Bronchial epithelial cell (primary cell): ENCODE measurements at regions not wholly inside any gene's neighbourhood (a gene's known extent, or its start where the extent isn't known, plus 50 kb on each side); places are given as distances from the start of the nearest gene placed in this dataset.

ENCODE experiments used
- DNase-seq: peaks from one replicate; pipeline ENCODE4 v3.0.0-alpha.2; 2010; ENCODE audit warnings: low read depth
- FAIRE-seq: peaks from 2 replicates; lab custom pipeline; 2011; peaks lifted over from hg19 to GRCh38; lab: Jason Lieb, UNC
- H3K27me3 ChIP-seq: 2 replicates; pipeline ENCODE4 v1.5.1; 2011; ENCODE audit warnings: low read length; ENCODE audit not compliant: control insufficient read depth, insufficient read depth
- H3K36me3 ChIP-seq: 2 replicates; pipeline ENCODE4 v1.5.1; 2011; ENCODE audit warnings: low read length; ENCODE audit not compliant: control insufficient read depth, insufficient read depth
- H3K4me3 ChIP-seq: 2 replicates; pipeline ENCODE4 v1.5.1; 2011; ENCODE audit warnings: mild to moderate bottlenecking, low read depth, low read length, control low read depth
- CTCF ChIP-seq: IDR thresholded peaks from 2 replicates; pipeline ENCODE4 v1.5.1; 2011; ENCODE audit warnings: mild to moderate bottlenecking, moderate library complexity, low read length, control low read depth, inconsistent platforms; ENCODE audit not compliant: insufficient read depth, severe bottlenecking

GRCh38 chr1:222421380-222421779, 126.5 kb downstream of the HHIPL2 start:
- Histone ChIP-seq H3K36me3 (no peaks in the 10 kb centered on the region), H3K4me3 (no peak overlapping the region), H3K27me3 (peaks cover 1% of the 10 kb centered on the region)
- no peak for DNase-seq
- TF ChIP-seq CTCF = no peak
- FAIRE-seq = no peak

DNA sequence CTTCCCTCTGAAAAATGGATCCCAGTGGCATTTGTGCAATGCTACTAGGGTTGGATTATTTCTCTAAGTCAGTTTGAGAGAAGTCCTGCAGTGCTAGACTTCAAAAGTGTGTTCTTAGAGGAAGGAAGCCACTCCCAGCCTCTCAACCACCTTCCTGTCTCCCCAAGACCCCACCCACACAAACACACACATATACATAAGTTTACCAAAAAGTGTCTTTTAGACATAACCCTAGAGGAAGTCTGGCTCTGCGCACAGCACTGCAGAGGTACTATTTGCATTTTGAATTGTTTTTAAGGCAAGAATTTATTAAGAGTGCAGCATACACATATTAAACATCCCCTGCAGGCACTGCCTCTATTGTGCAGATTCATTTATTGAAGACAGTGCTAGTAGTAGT, 127.3 kb downstream of the HHIPL2 start:
- H3K4me3 ChIP-seq = no peak overlapping the region
- FAIRE-seq = no peak

DNA sequence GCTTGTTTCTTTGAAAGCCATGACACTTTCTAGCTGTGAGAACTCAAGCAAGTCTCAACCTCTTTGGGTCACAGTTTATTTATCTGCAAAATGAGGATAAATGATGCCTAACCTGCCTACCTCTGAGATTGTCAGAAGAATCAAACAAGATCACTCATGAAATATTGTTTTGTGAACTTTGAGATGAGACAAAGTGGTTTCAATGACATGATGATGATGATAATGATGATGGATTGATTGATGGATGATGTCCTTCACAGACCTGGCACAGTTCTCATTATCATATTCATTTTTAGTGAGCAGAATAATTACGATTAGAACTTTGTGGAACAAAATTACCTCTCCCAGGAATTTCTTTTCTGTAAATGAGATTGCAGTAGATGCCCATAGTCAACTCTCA, 129.2 kb downstream of the HHIPL2 start:
- Histone ChIP-seq H3K4me3 (no peak overlapping the region), H3K27me3 (no peaks in the 10 kb centered on the region), H3K36me3 (no peaks in the 10 kb centered on the region)
- no peak for TF ChIP-seq CTCF
- FAIRE-seq = peak; percentile 86
- DNase-seq = no peak

More for the DNA sequence above, 127.3 kb downstream of the HHIPL2 start:
- Histone ChIP-seq H3K36me3 (no peaks in the 10 kb centered on the region), H3K27me3 (peaks cover 1% of the 10 kb centered on the region)
- DNase-seq = no peak
- no peak for TF ChIP-seq CTCF

GRCh38 chr1:222417264-222417663, 130.6 kb downstream of the HHIPL2 start:
- TF ChIP-seq CTCF = no peak
- no peak overlapping the region for H3K4me3 ChIP-seq
- no peaks in the 10 kb centered on the region for H3K27me3 ChIP-seq
- no peaks in the 10 kb centered on the region for H3K36me3 ChIP-seq
- FAIRE-seq (no peak), DNase-seq (no peak)

- FAIRE-seq = no peak
- no peak for TF ChIP-seq CTCF
- no peaks in the 10 kb centered on the region for H3K27me3 ChIP-seq
- no peak overlapping the region for H3K4me3 ChIP-seq
- DNase-seq = no peak
- H3K36me3 ChIP-seq = no peaks in the 10 kb centered on the region
These were observed 131.7 kb downstream of the HHIPL2 start for GRCh38 chr1:222416001-222416791.

DNA sequence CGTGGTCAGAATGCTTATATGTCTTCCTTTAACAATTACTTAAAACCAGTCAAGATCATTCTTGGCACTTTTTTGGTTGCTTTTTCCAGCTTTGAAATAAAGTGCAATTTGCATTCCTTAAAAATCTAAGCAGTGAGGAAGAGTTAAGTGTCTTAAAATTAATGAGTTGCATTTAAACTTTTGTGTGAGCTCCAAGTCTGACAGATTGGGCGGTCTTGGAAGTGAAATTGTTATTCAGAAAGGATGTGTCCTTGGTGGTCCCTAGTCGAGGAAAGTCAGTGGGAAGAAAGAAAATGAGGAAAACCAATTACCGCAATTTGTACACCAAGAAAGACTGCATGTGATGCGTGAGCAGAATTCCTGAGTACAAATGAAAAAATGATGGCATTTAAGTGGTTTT, 132.5 kb downstream of the HHIPL2 start:
- Histone ChIP-seq H3K27me3 (no peaks in the 10 kb centered on the region), H3K4me3 (no peak overlapping the region), H3K36me3 (no peaks in the 10 kb centered on the region)
- FAIRE-seq (no peak), DNase-seq (no peak)
- TF ChIP-seq CTCF = no peak
